DND-41 (cell line): ENCODE measurements at regions not wholly inside any gene's neighbourhood (a gene's known extent, or its start where the extent isn't known, plus 50 kb on each side); places are given as distances from the start of the nearest gene placed in this dataset.

Experiments
- EZH2 ChIP-seq: IDR thresholded peaks from 3 replicates; pipeline ENCODE4 v1.6.1; 2012; ENCODE audit warnings: borderline replicate concordance, low read depth, mild to moderate bottlenecking, moderate library complexity, low read length, inconsistent platforms; ENCODE audit not compliant: severe bottlenecking
- TF ChIP-seq, protein P1 (sequence below): IDR thresholded peaks from 2 replicates; pipeline ENCODE4 v1.5.1; 2012; ENCODE audit warnings: borderline replicate concordance, low read length, moderate library complexity, mild to moderate bottlenecking; ENCODE audit not compliant: poor library complexity, severe bottlenecking; ENCODE audit errors: extremely low read depth

DNA sequence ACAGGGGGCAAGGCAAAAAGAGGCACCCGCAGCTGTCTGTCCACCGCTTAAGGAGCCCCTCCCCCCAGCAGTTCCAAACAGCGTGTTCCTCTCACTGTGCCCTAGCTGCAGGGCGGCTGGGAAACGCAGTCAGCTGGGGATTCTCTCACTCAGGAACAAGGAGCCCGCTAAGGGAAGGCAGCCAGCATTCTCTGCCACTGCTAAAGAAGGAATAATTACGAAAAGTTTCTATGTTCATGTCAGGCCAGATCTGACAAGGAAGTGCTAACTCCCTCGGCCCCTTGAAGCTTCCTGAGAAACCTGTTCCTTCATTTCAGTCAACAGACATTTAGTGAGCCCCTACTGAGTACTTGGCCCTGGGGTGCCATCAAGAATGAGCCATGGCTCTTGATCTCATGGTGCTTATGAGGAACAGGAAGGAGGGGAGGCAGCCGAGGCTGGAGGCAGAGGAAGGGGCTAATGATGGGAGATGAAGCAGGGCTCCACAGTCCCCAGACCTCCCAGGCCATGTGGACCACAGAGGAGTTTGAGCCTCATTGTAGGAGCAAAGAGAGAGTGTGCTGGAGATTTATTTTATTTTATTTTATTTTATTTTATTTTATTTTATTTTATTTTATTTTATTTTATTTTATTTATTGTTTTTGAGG, 101.7 kb upstream of the PMEPA1 start:
- TF ChIP-seq, protein P1, sequence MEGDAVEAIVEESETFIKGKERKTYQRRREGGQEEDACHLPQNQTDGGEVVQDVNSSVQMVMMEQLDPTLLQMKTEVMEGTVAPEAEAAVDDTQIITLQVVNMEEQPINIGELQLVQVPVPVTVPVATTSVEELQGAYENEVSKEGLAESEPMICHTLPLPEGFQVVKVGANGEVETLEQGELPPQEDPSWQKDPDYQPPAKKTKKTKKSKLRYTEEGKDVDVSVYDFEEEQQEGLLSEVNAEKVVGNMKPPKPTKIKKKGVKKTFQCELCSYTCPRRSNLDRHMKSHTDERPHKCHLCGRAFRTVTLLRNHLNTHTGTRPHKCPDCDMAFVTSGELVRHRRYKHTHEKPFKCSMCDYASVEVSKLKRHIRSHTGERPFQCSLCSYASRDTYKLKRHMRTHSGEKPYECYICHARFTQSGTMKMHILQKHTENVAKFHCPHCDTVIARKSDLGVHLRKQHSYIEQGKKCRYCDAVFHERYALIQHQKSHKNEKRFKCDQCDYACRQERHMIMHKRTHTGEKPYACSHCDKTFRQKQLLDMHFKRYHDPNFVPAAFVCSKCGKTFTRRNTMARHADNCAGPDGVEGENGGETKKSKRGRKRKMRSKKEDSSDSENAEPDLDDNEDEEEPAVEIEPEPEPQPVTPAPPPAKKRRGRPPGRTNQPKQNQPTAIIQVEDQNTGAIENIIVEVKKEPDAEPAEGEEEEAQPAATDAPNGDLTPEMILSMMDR = no peak
- no peak for TF ChIP-seq EZH2
